ENCODE measurements at regions not wholly inside any gene's neighbourhood (a gene's known extent, or its start where the extent isn't known, plus 50 kb on each side); places are given as distances from the start of the nearest gene placed in this dataset.

DNA sequence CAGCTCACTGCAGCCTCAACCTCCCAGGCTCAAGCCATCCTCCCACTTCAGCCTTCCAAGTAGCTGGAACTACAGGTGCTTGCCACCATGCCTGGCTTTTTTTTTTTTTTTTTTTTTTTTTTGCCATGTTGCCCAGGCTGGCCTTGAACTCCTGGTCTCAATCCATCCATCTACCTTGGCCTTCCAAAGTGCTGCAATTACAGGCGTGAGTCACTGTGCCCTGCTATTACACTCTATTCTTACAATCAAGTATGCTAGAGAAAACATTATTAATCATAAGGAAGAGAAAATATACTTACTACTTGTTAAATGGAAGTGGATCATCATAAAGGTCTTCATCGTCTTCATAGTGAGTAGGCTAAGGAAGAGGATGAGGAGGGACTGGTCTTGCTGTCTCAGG is 93.3 kb upstream of the DOCK9 start:
- no peaks in the 10 kb centered on the region for H3K27me3 Mint-ChIP-seq (ENCODE audit: unreplicated experiment)
- H3K4me3 Mint-ChIP-seq (ENCODE audit: unreplicated experiment), result no peak overlapping the region
- H3K4me1 Mint-ChIP-seq (ENCODE audit: unreplicated experiment), result peaks cover 24% of the 10 kb centered on the region
- TF ChIP-seq, protein P1, sequence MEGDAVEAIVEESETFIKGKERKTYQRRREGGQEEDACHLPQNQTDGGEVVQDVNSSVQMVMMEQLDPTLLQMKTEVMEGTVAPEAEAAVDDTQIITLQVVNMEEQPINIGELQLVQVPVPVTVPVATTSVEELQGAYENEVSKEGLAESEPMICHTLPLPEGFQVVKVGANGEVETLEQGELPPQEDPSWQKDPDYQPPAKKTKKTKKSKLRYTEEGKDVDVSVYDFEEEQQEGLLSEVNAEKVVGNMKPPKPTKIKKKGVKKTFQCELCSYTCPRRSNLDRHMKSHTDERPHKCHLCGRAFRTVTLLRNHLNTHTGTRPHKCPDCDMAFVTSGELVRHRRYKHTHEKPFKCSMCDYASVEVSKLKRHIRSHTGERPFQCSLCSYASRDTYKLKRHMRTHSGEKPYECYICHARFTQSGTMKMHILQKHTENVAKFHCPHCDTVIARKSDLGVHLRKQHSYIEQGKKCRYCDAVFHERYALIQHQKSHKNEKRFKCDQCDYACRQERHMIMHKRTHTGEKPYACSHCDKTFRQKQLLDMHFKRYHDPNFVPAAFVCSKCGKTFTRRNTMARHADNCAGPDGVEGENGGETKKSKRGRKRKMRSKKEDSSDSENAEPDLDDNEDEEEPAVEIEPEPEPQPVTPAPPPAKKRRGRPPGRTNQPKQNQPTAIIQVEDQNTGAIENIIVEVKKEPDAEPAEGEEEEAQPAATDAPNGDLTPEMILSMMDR (IDR thresholded peaks at IDR 0.05), result no peak
- H3K27ac Mint-ChIP-seq (ENCODE audit: unreplicated experiment), result no peak overlapping the region
- H3K36me3 Mint-ChIP-seq (ENCODE audit: unreplicated experiment), result peaks cover 11% of the 10 kb centered on the region
- H3K9me3 Mint-ChIP-seq (ENCODE audit: unreplicated experiment), result peaks cover 12% of the 10 kb centered on the region
- DNase-seq (ENCODE audit: extremely low spot score, unreplicated experiment), result no peak

DNA sequence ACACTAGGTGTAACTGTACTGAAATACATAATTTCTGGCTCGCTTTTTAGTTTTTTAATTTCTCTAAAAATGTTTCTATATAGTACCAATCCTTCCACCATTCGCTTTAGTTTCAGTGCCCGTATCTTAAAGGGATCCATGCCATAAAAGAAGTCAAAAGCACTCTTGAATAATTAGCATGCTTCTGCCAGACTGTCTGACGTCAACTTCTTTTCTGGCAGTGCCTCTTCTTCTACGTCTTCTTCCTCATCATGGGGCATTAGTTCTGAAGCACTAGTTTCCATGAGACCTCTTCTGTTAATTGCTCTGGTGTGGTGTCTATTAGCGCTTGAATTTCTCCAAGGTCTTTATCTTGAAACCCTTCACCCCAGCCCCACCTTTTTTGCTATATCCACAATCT is 93.8 kb upstream of the DOCK9 start:
- no peak overlapping the region for H3K27ac Mint-ChIP-seq (ENCODE audit: unreplicated experiment)
- TF ChIP-seq, protein P1 (IDR thresholded peaks at IDR 0.05), result no peak
- H3K27me3 Mint-ChIP-seq (ENCODE audit: unreplicated experiment), result no peaks in the 10 kb centered on the region
- no peak overlapping the region for H3K4me3 Mint-ChIP-seq (ENCODE audit: unreplicated experiment)
- H3K36me3 Mint-ChIP-seq (ENCODE audit: unreplicated experiment), result peaks cover 11% of the 10 kb centered on the region
- no peak for DNase-seq (ENCODE audit: extremely low spot score, unreplicated experiment)
- peaks cover 12% of the 10 kb centered on the region for H3K9me3 Mint-ChIP-seq (ENCODE audit: unreplicated experiment)
- peaks cover 24% of the 10 kb centered on the region for H3K4me1 Mint-ChIP-seq (ENCODE audit: unreplicated experiment)

DNA sequence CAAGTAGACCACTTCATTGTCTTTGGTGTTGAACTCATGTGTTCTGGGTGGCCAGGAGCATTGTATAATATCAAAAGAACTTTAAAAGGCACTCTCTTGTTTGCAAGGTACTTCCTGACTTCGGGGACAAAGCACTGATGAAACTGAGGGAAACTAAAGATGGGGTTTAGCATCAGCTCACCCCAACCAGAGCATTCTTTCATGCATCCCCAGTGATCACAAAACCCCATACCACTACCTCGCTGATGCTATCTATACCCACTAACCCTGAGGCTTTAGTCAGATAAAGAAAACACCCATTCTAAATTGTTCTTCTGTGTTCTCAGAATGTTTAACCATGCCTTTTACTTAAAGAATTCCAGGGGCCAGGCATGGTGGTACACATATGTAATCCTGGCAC is 94.5 kb upstream of the DOCK9 start:
- H3K4me3 Mint-ChIP-seq (ENCODE audit: unreplicated experiment), result no peak overlapping the region
- TF ChIP-seq, protein P1 (IDR thresholded peaks at IDR 0.05), result no peak
- H3K36me3 Mint-ChIP-seq (ENCODE audit: unreplicated experiment), result peaks cover 13% of the 10 kb centered on the region
- DNase-seq (ENCODE audit: extremely low spot score, unreplicated experiment), result no peak
- H3K27me3 Mint-ChIP-seq (ENCODE audit: unreplicated experiment), result no peaks in the 10 kb centered on the region
- H3K4me1 Mint-ChIP-seq (ENCODE audit: unreplicated experiment), result peaks cover 19% of the 10 kb centered on the region
- H3K9me3 Mint-ChIP-seq (ENCODE audit: unreplicated experiment), result peaks cover 12% of the 10 kb centered on the region
- H3K27ac Mint-ChIP-seq (ENCODE audit: unreplicated experiment), result no peak overlapping the region

GRCh38 chr13:99072941-99073340 is 95.1 kb upstream of the DOCK9 start:
- Mint-ChIP-seq H3K4me3 (ENCODE audit: unreplicated experiment) (no peak overlapping the region), H3K36me3 (ENCODE audit: unreplicated experiment) (peaks cover 14% of the 10 kb centered on the region), H3K27ac (ENCODE audit: unreplicated experiment) (no peak overlapping the region), H3K9me3 (ENCODE audit: unreplicated experiment) (peaks cover 12% of the 10 kb centered on the region), H3K27me3 (ENCODE audit: unreplicated experiment) (no peaks in the 10 kb centered on the region), H3K4me1 (ENCODE audit: unreplicated experiment) (peaks cover 16% of the 10 kb centered on the region)
- DNase-seq (ENCODE audit: extremely low spot score, unreplicated experiment), result no peak
- TF ChIP-seq, protein P1 (IDR thresholded peaks at IDR 0.05), result no peak

DNA sequence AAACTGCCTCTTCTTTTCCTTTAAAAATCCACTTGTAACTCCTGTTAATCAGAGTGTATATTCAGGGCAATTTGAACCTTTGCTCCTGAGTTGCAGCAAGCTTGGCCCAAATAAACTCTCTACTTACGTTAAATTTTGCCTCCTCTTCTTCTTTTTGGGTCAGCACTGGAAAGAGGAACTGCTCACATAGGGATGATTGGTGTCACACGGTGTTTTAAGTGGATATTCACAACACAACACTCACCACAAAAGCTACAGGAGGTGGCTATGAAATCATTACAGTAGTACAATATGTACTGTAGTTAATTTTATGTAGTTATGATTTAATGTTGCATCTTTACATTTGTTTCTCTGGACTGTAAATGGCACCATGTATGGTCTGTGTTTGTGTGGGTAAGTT is 96.8 kb upstream of the DOCK9 start:
- H3K27me3 Mint-ChIP-seq (ENCODE audit: unreplicated experiment), result no peaks in the 10 kb centered on the region
- no peak overlapping the region for H3K4me3 Mint-ChIP-seq (ENCODE audit: unreplicated experiment)
- peaks cover 14% of the 10 kb centered on the region for H3K36me3 Mint-ChIP-seq (ENCODE audit: unreplicated experiment)
- peaks cover 8% of the 10 kb centered on the region for H3K4me1 Mint-ChIP-seq (ENCODE audit: unreplicated experiment)
- peak overlapping the region; percentile 43 for H3K27ac Mint-ChIP-seq (ENCODE audit: unreplicated experiment)
- H3K9me3 Mint-ChIP-seq (ENCODE audit: unreplicated experiment), result peaks cover 12% of the 10 kb centered on the region
- TF ChIP-seq, protein P1 (IDR thresholded peaks at IDR 0.05), result no peak
- DNase-seq (ENCODE audit: extremely low spot score, unreplicated experiment), result no peak

Measured in osteocyte (in vitro differentiated cells).